Epithelial cell of esophagus (primary cell): ENCODE measurements at regions not wholly inside any gene's neighbourhood (a gene's known extent, or its start where the extent isn't known, plus 50 kb on each side); places are given as distances from the start of the nearest gene placed in this dataset.

ENCODE experiments used
- DNase-seq: peaks from one replicate; pipeline ENCODE4 v3.0.0; 2010; ENCODE audit warnings: low read depth
- H3K4me3 ChIP-seq: 2 replicates; pipeline ENCODE4 v1.5.1; 2011; ENCODE audit warnings: mild to moderate bottlenecking, low read length, control low read depth
- CTCF ChIP-seq: IDR thresholded peaks from 2 replicates; pipeline ENCODE4 v1.5.1; 2011; ENCODE audit warnings: low read depth, mild to moderate bottlenecking, low read length, control low read depth, inconsistent platforms; ENCODE audit not compliant: insufficient read depth; ENCODE audit errors: missing control alignments

DNA sequence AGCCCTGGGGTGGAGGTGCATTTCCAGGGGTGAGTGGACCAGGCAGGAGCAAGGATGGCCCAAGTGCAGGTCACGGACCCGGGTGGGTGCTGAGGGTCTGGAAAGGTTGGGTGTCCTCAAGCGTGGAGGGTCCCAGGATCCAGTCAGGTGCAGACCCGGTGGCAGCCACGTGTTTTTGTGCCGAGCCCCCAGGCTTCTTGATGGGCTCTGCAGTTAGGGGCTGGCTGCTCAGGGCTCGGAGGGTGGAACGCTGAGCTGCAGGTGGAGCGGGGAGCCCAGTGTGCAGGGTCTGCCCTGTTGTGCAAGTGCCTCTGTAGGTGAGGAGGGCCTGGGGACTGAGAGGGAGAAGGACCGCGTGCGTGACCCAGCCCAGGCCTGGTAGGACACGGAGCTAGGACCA is 70.9 kb upstream of the HLA-E start:
- no peak for TF ChIP-seq CTCF
- no peak overlapping the region for H3K4me3 ChIP-seq
- no peak for DNase-seq

GRCh38 chr6:30424549-30424948 is 64.8 kb upstream of the HLA-E start:
- DNase-seq: no peak
- no peak overlapping the region for H3K4me3 ChIP-seq
- no peak for TF ChIP-seq CTCF
